C4-2B (cell line): ENCODE measurements at regions not wholly inside any gene's neighbourhood (a gene's known extent, or its start where the extent isn't known, plus 50 kb on each side); places are given as distances from the start of the nearest gene placed in this dataset.

Experiments used
- CTCF ChIP-seq: fragments of 450-650 bp; conservative IDR thresholded peaks from 2 replicates; pipeline ENCODE4 v1.5.1; 2017; ENCODE audit warnings: mild to moderate bottlenecking
- ZFX ChIP-seq: fragments of 450-650 bp; IDR thresholded peaks from 2 replicates; pipeline ENCODE4 v1.6.1; 2017

DNA sequence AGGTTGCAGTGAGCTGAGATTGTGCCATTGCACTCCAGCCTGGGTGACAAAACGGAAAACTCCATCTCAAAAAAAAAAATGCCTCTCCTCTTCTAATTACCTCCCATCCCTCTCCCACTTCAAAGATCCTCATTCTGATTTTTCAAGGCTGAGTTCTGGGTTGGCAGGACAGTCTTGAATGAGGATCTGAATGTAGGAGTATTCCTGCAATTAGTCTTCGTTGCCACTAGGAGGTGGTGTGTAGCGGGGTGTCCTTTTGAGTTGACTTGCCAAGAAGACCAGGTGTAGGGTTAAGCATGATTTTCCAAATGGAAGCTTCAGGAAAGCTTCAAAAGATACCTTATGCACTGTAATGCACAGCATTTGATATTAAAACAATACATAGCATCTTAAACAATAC lies 169.9 kb downstream of the ASMT start:
- peak; percentile 6; the same call in 1 of the 2 replicates for TF ChIP-seq CTCF
- TF ChIP-seq ZFX, result no peak
